ENCODE measurements at regions not wholly inside any gene's neighbourhood (a gene's known extent, or its start where the extent isn't known, plus 50 kb on each side); places are given as distances from the start of the nearest gene placed in this dataset.

DNA sequence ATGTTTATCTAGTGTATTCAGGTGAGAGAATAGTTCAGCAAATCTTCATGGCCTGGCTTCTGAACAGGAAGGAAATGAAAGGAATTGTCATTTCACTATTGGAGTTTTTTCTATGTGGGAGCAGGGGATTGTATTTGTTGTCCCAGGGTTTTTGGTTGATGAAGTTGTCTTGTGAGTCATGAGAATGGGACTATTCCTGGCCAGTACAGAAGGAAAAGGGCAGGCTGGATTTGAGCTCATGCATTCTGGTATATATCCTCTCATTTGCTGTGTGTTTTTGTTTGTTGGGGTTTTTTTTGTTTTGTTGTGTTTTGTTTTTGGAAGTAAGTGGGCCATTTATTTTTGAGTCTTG is 101.2 kb upstream of the MKLN1 start:
- DNase-seq: no peak
- Histone ChIP-seq H3K36me3 (ENCODE audit: low read depth, missing control alignments) (no peaks in the 10 kb centered on the region), H3K9me3 (no peaks in the 10 kb centered on the region), H3K27me3 (no peaks in the 10 kb centered on the region), H3K4me3 (no peak overlapping the region), H3K4me1 (peaks cover 16% of the 10 kb centered on the region), H3K27ac (peak overlapping the region; percentile 21 to 52)
- intact Hi-C loops (cut with DNase I; ENCODE audit: low total_unique reads): no loop called here
- no peak for TF ChIP-seq POLR2A (IDR thresholded peaks at IDR 0.05)
- TF ChIP-seq, protein P1, sequence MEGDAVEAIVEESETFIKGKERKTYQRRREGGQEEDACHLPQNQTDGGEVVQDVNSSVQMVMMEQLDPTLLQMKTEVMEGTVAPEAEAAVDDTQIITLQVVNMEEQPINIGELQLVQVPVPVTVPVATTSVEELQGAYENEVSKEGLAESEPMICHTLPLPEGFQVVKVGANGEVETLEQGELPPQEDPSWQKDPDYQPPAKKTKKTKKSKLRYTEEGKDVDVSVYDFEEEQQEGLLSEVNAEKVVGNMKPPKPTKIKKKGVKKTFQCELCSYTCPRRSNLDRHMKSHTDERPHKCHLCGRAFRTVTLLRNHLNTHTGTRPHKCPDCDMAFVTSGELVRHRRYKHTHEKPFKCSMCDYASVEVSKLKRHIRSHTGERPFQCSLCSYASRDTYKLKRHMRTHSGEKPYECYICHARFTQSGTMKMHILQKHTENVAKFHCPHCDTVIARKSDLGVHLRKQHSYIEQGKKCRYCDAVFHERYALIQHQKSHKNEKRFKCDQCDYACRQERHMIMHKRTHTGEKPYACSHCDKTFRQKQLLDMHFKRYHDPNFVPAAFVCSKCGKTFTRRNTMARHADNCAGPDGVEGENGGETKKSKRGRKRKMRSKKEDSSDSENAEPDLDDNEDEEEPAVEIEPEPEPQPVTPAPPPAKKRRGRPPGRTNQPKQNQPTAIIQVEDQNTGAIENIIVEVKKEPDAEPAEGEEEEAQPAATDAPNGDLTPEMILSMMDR (IDR thresholded peaks at IDR 0.05): no peak

DNA sequence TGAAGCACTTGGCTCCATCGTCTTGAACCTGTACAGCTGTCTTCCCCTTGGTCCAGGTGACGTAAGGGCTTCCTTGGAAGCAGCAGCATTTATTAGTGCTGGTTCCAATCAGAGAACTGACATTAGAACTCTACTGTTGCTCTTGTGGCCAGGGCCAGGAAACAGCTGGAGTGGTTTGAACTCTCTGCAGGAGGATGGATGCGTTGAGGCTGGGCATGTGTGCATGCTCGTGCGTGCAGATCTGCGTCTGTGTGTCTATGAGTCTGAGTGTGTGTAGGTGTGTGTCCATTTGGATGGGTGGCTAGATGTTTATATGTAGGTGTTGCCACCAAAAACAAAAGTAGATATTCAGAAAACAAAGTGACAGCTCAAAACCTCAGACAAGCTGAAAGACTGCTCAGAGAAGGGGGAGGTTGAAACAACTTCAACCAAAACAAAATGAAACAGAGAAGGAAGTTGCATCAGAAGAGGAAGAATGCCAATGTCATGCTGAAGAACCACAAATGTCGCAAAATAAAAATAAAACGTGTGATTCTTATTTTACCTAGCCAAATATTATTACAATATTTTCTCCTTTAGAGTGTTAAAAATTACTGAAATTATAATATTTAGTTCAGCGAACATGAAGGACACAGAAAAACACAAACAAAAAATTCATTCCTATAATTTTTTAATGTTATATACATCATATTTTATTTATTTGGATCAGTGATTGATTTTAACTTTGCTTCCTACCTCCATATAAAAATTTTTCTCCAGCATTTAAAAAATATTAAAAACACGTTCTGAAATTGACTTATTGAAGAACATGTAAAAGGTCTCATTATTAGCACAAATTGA is 96.1 kb upstream of the MKLN1 start:
- TF ChIP-seq, protein P1 (IDR thresholded peaks at IDR 0.05): no peak
- TF ChIP-seq POLR2A (IDR thresholded peaks at IDR 0.05): no peak
- H3K27me3 ChIP-seq: no peaks in the 10 kb centered on the region
- H3K27ac ChIP-seq: no peak overlapping the region
- H3K36me3 ChIP-seq (ENCODE audit: low read depth, missing control alignments): no peaks in the 10 kb centered on the region
- H3K4me1 ChIP-seq: peaks cover 15% of the 10 kb centered on the region
- H3K4me3 ChIP-seq: no peak overlapping the region
- no peaks in the 10 kb centered on the region for H3K9me3 ChIP-seq
- peak; percentile 22 for DNase-seq
- intact Hi-C loops (cut with DNase I; ENCODE audit: low total_unique reads): no loop called here
- 78 to 81% methylated on average over 10 of the region's 10 CpGs for WGBS, 2 donors

DNA sequence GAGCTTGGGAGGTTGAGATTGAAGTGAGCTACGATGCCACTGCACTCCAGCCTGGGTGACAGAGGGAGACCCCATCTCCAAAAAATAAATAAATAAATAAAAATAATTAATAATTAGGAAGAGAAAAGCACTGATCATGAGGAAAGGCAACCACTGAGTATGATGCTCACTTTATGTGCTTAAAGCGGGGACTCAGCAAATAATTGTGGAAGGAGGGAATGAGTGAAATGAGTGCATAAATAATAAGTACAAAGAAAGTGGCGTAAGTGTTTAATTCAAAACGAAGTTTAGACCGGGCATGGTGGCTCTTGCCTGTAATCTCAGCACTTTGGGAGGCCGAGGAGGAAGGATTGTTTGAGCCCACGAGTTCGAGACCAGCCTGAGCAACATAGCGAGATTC is 94.9 kb upstream of the MKLN1 start:
- TF ChIP-seq POLR2A (IDR thresholded peaks at IDR 0.05): no peak
- TF ChIP-seq, protein P1 (IDR thresholded peaks at IDR 0.05): no peak
- Histone ChIP-seq H3K9me3 (no peaks in the 10 kb centered on the region), H3K36me3 (ENCODE audit: low read depth, missing control alignments) (no peaks in the 10 kb centered on the region), H3K4me3 (no peak overlapping the region), H3K27ac (no peak overlapping the region), H3K27me3 (no peaks in the 10 kb centered on the region), H3K4me1 (peaks cover 15% of the 10 kb centered on the region)
- intact Hi-C loops (cut with DNase I; ENCODE audit: low total_unique reads): no loop called here
- WGBS, 2 donors: 87 to 93% methylated on average over 9 of the region's 9 CpGs
- no peak for DNase-seq

DNA sequence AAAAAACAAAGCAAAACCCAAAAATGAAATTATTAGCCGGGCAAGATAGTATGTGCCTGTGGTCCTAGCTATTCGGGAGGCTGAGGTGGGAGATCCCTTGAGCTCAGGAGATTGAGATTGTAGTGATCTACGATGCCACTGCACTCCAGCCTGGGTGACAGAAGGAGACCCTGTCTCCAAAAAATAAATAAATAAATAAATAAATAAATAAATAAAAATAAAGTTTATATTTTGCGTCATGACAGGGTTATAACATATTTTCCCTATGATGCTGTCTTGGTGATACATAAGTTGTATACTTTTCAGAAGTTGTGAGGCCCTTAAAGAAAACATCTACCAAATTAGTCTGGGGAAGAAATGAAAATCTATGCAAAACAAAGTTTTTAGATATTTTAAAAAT is 94.5 kb upstream of the MKLN1 start:
- DNase-seq: no peak
- H3K4me3 ChIP-seq: no peak overlapping the region
- no peak for TF ChIP-seq POLR2A (IDR thresholded peaks at IDR 0.05)
- TF ChIP-seq, protein P1 (IDR thresholded peaks at IDR 0.05): no peak
- 88 to 93% methylated on average over 4 of the region's 4 CpGs for WGBS, 2 donors
- no peak overlapping the region for H3K27ac ChIP-seq
- H3K9me3 ChIP-seq: no peaks in the 10 kb centered on the region
- H3K27me3 ChIP-seq: no peaks in the 10 kb centered on the region
- intact Hi-C loops (cut with DNase I; ENCODE audit: low total_unique reads): no loop called here
- H3K36me3 ChIP-seq (ENCODE audit: low read depth, missing control alignments): no peaks in the 10 kb centered on the region
- H3K4me1 ChIP-seq: peaks cover 15% of the 10 kb centered on the region

Measured in testis (tissue), 2 donors.